Fibroblast of mammary gland (primary cell): ENCODE measurements at regions not wholly inside any gene's neighbourhood (a gene's known extent, or its start where the extent isn't known, plus 50 kb on each side); places are given as distances from the start of the nearest gene placed in this dataset.
A peak's percentile ranks its signal among the peaks of the same experiment; 100 is the strongest.

ENCODE experiments used
- DNase-seq: peaks from one replicate; pipeline ENCODE4 v3.0.0-alpha.2; 2010; ENCODE audit warnings: low read depth
- H3K4me3 ChIP-seq: 2 replicates; pipeline ENCODE4 v1.5.1; 2011; ENCODE audit warnings: low read depth, mild to moderate bottlenecking, low read length, moderate library complexity; ENCODE audit not compliant: control insufficient read depth
- TF ChIP-seq, protein P1 (sequence below): conservative IDR thresholded peaks from 2 replicates; pipeline ENCODE4 v1.5.1; 2011; ENCODE audit warnings: low read depth, low read length, inconsistent platforms; ENCODE audit not compliant: control insufficient read depth, insufficient read depth

GRCh38 chr2:145350011-145350410 is 830.1 kb upstream of the ZEB2 start:
- TF ChIP-seq, protein P1, sequence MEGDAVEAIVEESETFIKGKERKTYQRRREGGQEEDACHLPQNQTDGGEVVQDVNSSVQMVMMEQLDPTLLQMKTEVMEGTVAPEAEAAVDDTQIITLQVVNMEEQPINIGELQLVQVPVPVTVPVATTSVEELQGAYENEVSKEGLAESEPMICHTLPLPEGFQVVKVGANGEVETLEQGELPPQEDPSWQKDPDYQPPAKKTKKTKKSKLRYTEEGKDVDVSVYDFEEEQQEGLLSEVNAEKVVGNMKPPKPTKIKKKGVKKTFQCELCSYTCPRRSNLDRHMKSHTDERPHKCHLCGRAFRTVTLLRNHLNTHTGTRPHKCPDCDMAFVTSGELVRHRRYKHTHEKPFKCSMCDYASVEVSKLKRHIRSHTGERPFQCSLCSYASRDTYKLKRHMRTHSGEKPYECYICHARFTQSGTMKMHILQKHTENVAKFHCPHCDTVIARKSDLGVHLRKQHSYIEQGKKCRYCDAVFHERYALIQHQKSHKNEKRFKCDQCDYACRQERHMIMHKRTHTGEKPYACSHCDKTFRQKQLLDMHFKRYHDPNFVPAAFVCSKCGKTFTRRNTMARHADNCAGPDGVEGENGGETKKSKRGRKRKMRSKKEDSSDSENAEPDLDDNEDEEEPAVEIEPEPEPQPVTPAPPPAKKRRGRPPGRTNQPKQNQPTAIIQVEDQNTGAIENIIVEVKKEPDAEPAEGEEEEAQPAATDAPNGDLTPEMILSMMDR: no peak
- peak; percentile 74 for DNase-seq
- H3K4me3 ChIP-seq: no peak overlapping the region

GRCh38 chr2:145344076-145344724 is 824.3 kb upstream of the ZEB2 start:
- peak; percentile 19 for DNase-seq
- TF ChIP-seq, protein P1: no peak
- no peak overlapping the region for H3K4me3 ChIP-seq

DNA sequence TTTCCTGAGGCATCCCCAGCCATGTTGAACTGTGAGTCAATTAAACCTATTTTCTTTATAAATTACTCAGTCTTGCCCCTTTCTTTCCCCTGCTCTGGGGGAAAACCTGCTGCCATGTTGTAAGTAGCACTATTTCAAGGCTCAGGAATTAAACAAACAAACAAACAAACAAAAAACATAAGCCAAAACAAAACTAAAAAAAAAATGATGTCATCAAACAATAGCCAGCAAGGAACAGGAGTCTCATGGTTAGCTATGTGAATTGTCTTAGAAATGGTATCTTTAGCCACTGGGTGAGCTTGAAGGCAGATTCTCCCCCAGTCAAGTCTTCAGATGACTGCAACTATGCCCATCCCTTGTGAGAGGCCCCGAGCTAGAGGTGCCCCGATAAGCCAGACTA is 823.4 kb upstream of the ZEB2 start:
- DNase-seq: no peak
- TF ChIP-seq, protein P1: no peak

GRCh38 chr2:145341536-145341935 is 821.6 kb upstream of the ZEB2 start:
- TF ChIP-seq, protein P1: no peak

More for the DNA sequence above, 823.4 kb upstream of the ZEB2 start:
- no peak overlapping the region for H3K4me3 ChIP-seq

DNA sequence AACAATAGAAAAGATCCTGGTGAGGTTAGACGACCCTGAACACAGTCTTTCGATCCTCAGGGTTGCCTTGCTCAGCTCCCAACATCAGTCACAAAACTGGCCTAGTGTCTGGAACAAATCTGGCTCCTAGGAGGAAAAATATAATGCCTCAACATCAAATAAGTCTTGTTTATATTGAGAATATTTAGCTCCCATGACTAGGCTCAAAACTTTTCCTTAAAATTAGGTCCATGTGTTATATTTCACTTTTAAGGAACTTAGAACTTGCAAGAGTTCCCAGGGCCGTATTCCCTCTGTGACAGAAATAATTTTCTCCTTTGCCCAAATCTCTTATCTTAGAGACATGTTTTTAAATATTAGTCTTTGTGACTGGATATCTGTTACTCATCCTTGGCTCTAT is 819.7 kb upstream of the ZEB2 start:
- TF ChIP-seq, protein P1: no peak
- no peak overlapping the region for H3K4me3 ChIP-seq
- DNase-seq: peak; percentile 7

More at GRCh38 chr2:145341536-145341935, 821.6 kb upstream of the ZEB2 start:
- no peak overlapping the region for H3K4me3 ChIP-seq
- no peak for DNase-seq

GRCh38 chr2:145332210-145332898 is 812.4 kb upstream of the ZEB2 start:
- TF ChIP-seq, protein P1: no peak
- H3K4me3 ChIP-seq: no peak overlapping the region
- no peak for DNase-seq
